Hepatocyte (in vitro differentiated cells): ENCODE measurements at regions not wholly inside any gene's neighbourhood (a gene's known extent, or its start where the extent isn't known, plus 50 kb on each side); places are given as distances from the start of the nearest gene placed in this dataset.

Experiments used
- DNase-seq: peaks from one replicate; pipeline ENCODE4 v3.0.0-alpha.2; 2016; ENCODE audit warnings: low spot score
- H2AFZ ChIP-seq: fragments of 200-600 bp; sonication (generic); 2 replicates; pipeline ENCODE4 v1.6.0; 2016; ENCODE audit warnings: antibody characterized with exemption, mild to moderate bottlenecking
- H3K27ac ChIP-seq: fragments of 200-600 bp; sonication (generic); 2 replicates; pipeline ENCODE4 v1.5.1; 2016; ENCODE audit warnings: mild to moderate bottlenecking
- H3K27me3 ChIP-seq: fragments of 200-600 bp; sonication (generic); 2 replicates; pipeline ENCODE4 v1.6.1; 2016
- H3K36me3 ChIP-seq: fragments of 200-600 bp; sonication (generic); replicated peaks from 2 replicates; pipeline ENCODE4 v1.5.1; 2016; ENCODE audit warnings: low read depth; ENCODE audit not compliant: insufficient read depth
- H3K4me1 ChIP-seq: fragments of 200-600 bp; sonication (generic); 2 replicates; pipeline ENCODE4 v1.5.1; 2016; ENCODE audit warnings: mild to moderate bottlenecking, moderate library complexity; ENCODE audit not compliant: insufficient read depth
- H3K4me2 ChIP-seq: fragments of 200-600 bp; sonication (generic); 2 replicates; pipeline ENCODE4 v1.6.0; 2016
- H3K4me3 ChIP-seq: fragments of 200-600 bp; sonication (generic); 2 replicates; pipeline ENCODE4 v1.5.1; 2016; ENCODE audit warnings: mild to moderate bottlenecking
- H3K79me2 ChIP-seq: fragments of 200-600 bp; sonication (generic); 2 replicates; pipeline ENCODE4 v1.6.0; 2017; ENCODE audit warnings: mild to moderate bottlenecking
- H3K9me2 ChIP-seq: fragments of 200-600 bp; sonication (generic); replicated peaks from 2 replicates; pipeline ENCODE4 v1.6.0; 2017; ENCODE audit warnings: mild to moderate bottlenecking; ENCODE audit not compliant: insufficient read depth
- H3K9me3 ChIP-seq: fragments of 200-600 bp; sonication (generic); 2 replicates; pipeline ENCODE4 v1.5.1; 2016; ENCODE audit warnings: low read depth, mild to moderate bottlenecking
- H4K20me1 ChIP-seq: fragments of 200-600 bp; sonication (generic); 2 replicates; pipeline ENCODE4 v1.6.0; 2016; ENCODE audit warnings: mild to moderate bottlenecking; ENCODE audit not compliant: insufficient read depth, poor library complexity, severe bottlenecking
- EZH2 ChIP-seq: fragments of 200-600 bp; sonication (generic); IDR thresholded peaks from 2 replicates; pipeline ENCODE4 v1.6.1; 2016; ENCODE audit warnings: antibody characterized with exemption, mild to moderate bottlenecking, borderline replicate concordance
- EZH2phosphoT487 ChIP-seq: fragments of 200-600 bp; sonication (generic); IDR thresholded peaks from one replicate; pipeline ENCODE4 v1.6.1; 2018; ENCODE audit warnings: antibody characterized with exemption, mild to moderate bottlenecking, low read depth, moderate library complexity; ENCODE audit not compliant: unreplicated experiment, severe bottlenecking
- WGBS: methylation state at CpG from one replicate; pipeline ENCODE4 v1.1.6; 2016; ENCODE audit warnings: low lambda C conversion rate; ENCODE audit errors: missing lambda C conversion rate; 5-methylcytosine and 5-hydroxymethylcytosine counted together
- TF ChIP-seq, protein P1 (sequence below): fragments of 200-600 bp; sonication (generic); IDR thresholded peaks from 2 replicates; pipeline ENCODE4 v1.5.1; 2016; ENCODE audit warnings: antibody characterized with exemption, mild to moderate bottlenecking; ENCODE audit not compliant: poor library complexity

DNA sequence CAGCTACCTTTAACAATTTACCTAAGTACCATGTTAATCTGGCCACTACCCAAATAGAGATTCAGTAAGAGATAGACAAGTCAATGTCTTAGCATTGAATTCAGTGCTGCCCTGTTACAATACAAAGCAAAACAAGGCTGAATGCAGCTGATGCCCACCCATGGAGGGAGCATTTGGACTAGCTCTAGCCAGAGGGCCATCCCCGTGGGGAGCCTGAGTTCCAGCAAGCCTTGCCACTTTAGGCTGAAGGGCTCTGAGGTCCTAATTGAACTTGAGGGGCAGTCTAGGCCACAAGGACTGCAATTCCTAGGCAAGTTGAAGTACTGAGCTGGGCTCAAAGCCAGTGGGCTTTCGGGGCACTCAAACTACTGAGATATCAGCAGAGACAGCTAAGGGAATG is 265.9 kb downstream of the EFHB start:
- no peak overlapping the region for H3K4me2 ChIP-seq
- H2AFZ ChIP-seq, result no peak overlapping the region
- no peaks in the 10 kb centered on the region for H3K4me1 ChIP-seq
- no peaks in the 10 kb centered on the region for H4K20me1 ChIP-seq
- H3K79me2 ChIP-seq, result no peaks in the 10 kb centered on the region
- 89% methylated on average over 2 of the region's 2 CpGs for WGBS
- no peaks in the 10 kb centered on the region for H3K27me3 ChIP-seq
- DNase-seq, result no peak
- H3K36me3 ChIP-seq, result no peaks in the 10 kb centered on the region
- H3K9me3 ChIP-seq, result no peaks in the 10 kb centered on the region
- H3K27ac ChIP-seq, result no peak overlapping the region
- no peak overlapping the region for H3K4me3 ChIP-seq
- no peaks in the 10 kb centered on the region for H3K9me2 ChIP-seq
- TF ChIP-seq, protein P1, sequence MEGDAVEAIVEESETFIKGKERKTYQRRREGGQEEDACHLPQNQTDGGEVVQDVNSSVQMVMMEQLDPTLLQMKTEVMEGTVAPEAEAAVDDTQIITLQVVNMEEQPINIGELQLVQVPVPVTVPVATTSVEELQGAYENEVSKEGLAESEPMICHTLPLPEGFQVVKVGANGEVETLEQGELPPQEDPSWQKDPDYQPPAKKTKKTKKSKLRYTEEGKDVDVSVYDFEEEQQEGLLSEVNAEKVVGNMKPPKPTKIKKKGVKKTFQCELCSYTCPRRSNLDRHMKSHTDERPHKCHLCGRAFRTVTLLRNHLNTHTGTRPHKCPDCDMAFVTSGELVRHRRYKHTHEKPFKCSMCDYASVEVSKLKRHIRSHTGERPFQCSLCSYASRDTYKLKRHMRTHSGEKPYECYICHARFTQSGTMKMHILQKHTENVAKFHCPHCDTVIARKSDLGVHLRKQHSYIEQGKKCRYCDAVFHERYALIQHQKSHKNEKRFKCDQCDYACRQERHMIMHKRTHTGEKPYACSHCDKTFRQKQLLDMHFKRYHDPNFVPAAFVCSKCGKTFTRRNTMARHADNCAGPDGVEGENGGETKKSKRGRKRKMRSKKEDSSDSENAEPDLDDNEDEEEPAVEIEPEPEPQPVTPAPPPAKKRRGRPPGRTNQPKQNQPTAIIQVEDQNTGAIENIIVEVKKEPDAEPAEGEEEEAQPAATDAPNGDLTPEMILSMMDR, result no peak
- TF ChIP-seq EZH2phosphoT487, result no peak
- TF ChIP-seq EZH2, result no peak

DNA sequence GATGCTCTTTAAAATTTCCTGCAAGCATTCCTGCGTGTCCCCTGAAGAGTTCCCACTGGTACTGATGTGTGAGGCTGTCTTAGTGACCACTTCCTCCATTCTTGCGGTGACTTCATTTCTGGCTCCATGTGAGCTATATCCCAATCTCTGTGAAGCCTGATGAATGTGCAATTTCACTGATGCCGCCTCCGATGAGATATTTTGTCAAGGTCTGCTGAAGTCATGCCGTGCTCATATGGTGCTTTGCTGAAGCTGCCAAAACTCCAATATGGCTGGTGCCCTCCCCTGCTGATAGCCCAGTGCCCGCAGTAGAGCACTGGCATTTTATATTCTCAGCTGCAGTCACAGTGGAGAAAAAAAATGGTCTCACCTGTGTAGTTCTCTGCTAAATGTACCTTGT is 271.5 kb downstream of the EFHB start:
- Histone ChIP-seq H2AFZ (no peak overlapping the region), H3K79me2 (no peaks in the 10 kb centered on the region), H4K20me1 (no peaks in the 10 kb centered on the region), H3K4me1 (no peaks in the 10 kb centered on the region), H3K4me3 (no peak overlapping the region), H3K27me3 (no peaks in the 10 kb centered on the region), H3K27ac (no peak overlapping the region), H3K9me3 (no peaks in the 10 kb centered on the region), H3K9me2 (no peaks in the 10 kb centered on the region), H3K4me2 (no peak overlapping the region), H3K36me3 (no peaks in the 10 kb centered on the region)
- no peak for DNase-seq
- TF ChIP-seq, protein P1, result no peak
- WGBS, result 92% methylated on average over 6 of the region's 6 CpGs

DNA sequence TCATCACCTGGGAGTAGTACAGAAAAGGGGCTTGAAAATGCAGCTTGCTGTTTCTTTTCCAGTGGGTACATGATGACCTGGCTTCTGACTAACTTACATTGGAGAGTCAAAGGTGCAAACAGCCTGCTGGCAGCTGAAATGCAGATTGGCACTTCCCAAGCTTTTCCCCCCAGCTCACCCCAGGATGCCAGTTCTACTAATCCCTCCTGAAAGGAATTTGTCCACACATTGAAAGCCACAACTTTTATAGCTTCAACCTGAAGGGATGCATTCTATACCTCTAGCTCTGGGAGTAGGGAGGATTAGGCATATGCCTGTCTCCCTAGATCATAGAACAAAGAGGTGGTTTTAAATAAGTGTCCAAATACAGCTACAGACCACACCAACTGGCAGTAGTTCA is 281.7 kb downstream of the EFHB start:
- DNase-seq, result no peak
- H3K27ac ChIP-seq, result no peak overlapping the region
- no peak for TF ChIP-seq EZH2phosphoT487
- no peak for TF ChIP-seq EZH2
- TF ChIP-seq, protein P1, result no peak
- no peaks in the 10 kb centered on the region for H3K4me1 ChIP-seq
- H3K79me2 ChIP-seq, result no peaks in the 10 kb centered on the region
- no peaks in the 10 kb centered on the region for H4K20me1 ChIP-seq
- no peaks in the 10 kb centered on the region for H3K9me2 ChIP-seq
- H3K36me3 ChIP-seq, result no peaks in the 10 kb centered on the region
- no peak overlapping the region for H2AFZ ChIP-seq
- H3K4me2 ChIP-seq, result no peak overlapping the region
- H3K9me3 ChIP-seq, result no peaks in the 10 kb centered on the region
- no peak overlapping the region for H3K4me3 ChIP-seq
- H3K27me3 ChIP-seq, result no peaks in the 10 kb centered on the region

DNA sequence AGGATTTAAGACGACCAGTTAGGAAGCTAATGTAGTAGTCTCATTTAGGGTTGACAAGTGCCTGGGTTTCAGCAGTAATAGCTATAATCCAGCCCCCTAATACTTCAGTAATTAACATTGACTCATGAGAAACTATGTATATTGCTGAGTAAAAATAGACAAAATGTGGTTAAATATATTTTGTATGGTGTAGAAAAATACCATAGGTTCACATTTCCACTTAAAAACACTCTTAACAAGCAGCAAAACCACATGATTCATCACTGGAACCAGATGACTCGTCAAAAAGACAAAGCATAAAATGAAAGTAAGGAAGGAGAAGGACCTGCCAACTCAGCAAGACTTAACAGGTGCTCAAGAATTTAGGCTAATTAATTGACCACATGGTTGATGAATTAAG is 288.9 kb downstream of the EFHB start:
- Histone ChIP-seq H3K4me1 (no peaks in the 10 kb centered on the region), H3K4me2 (no peak overlapping the region), H3K9me3 (no peaks in the 10 kb centered on the region), H3K27me3 (no peaks in the 10 kb centered on the region), H3K27ac (no peak overlapping the region), H3K9me2 (no peaks in the 10 kb centered on the region), H3K79me2 (no peaks in the 10 kb centered on the region), H2AFZ (no peak overlapping the region), H3K36me3 (no peaks in the 10 kb centered on the region), H4K20me1 (no peaks in the 10 kb centered on the region), H3K4me3 (no peak overlapping the region)
- no peak for TF ChIP-seq EZH2
- TF ChIP-seq EZH2phosphoT487, result no peak
- TF ChIP-seq, protein P1, result no peak
- DNase-seq, result no peak
- 76% methylated on average over 2 of the region's 2 CpGs for WGBS
